OCI-LY3 (cell line): ENCODE measurements at regions not wholly inside any gene's neighbourhood (a gene's known extent, or its start where the extent isn't known, plus 50 kb on each side); places are given as distances from the start of the nearest gene placed in this dataset.

Experiments used
- CTCF ChIP-seq: fragments of 200-600, 300-600 bp; sonication (generic); IDR thresholded peaks from 2 replicates; pipeline ENCODE4 v1.5.1; 2014; ENCODE audit warnings: antibody characterized with exemption, low read length, low read depth
- EZH2phosphoT487 ChIP-seq: fragments of 200-600 bp; shearing (Covaris generic); IDR thresholded peaks from 2 replicates; pipeline ENCODE4 v1.6.1; 2018; ENCODE audit warnings: antibody characterized with exemption, mixed run types, low read depth

- no peak for TF ChIP-seq CTCF
- TF ChIP-seq EZH2phosphoT487 = no peak
Measured at GRCh38 chr14:55766071-55766470, 186.1 kb downstream of the KTN1 start.
